ENCODE measurements at regions not wholly inside any gene's neighbourhood (a gene's known extent, or its start where the extent isn't known, plus 50 kb on each side); places are given as distances from the start of the nearest gene placed in this dataset.

GRCh38 chr2:71830497-71831192 is 317.0 kb downstream of the CYP26B1 start:
- Histone ChIP-seq H3K9me2 (replicated peaks; ENCODE audit: insufficient read depth, low read length) (no peaks in the 10 kb centered on the region), H3K79me2 (ENCODE audit: insufficient read depth, low read length) (no peaks in the 10 kb centered on the region), H3F3A (ENCODE audit: insufficient read depth) (no peaks in the 10 kb centered on the region), H3K4me3 (ENCODE audit: insufficient read depth, low read length, poor library complexity, severe bottlenecking) (no peak overlapping the region), H4K20me1 (ENCODE audit: low read depth, low read length) (no peaks in the 10 kb centered on the region), H3K36me3 (ENCODE audit: low read length) (no peaks in the 10 kb centered on the region), H3K9ac (ENCODE audit: low read length) (no peak overlapping the region), H2AFZ (ENCODE audit: low read depth, low read length, severe bottlenecking) (no peak overlapping the region), H3K27me3 (ENCODE audit: low read length) (no peaks in the 10 kb centered on the region), H3K4me2 (ENCODE audit: low read depth, low read length, poor library complexity, severe bottlenecking) (no peak overlapping the region), H3K27ac (ENCODE audit: low read depth, low read length) (no peak overlapping the region), H3K9me3 (ENCODE audit: insufficient read depth, low read length) (no peaks in the 10 kb centered on the region)
- TF ChIP-seq CTCF (IDR thresholded peaks at IDR 0.05; ENCODE audit: insufficient read depth, low read length, poor library complexity, severe bottlenecking) (no peak), EZH2phosphoT487 (conservative IDR thresholded peaks at IDR 0.05; ENCODE audit: low read length) (no peak)

DNA sequence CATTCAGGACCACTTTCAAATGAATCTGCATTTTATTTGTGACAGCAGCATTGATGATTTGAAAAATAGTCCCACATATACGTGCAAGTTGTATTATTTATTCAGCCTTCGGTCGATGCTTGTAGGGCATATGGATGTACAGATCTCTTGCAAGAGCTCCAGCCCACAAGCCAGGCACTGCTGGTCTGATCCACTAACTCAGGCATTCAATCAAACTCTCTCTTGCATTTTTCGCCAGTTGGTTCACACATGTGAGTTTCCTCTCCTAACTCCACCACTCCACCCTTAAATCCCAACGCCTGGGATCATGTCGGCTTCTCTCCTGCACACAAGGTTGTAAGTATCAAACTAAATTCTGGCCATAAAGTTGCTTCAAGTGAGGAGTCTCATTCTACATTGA is 318.7 kb downstream of the CYP26B1 start:
- Histone ChIP-seq H3K9me3 (ENCODE audit: insufficient read depth, low read length) (peaks cover 4% of the 10 kb centered on the region; the same call in 1 of the 2 replicates), H3K9me2 (replicated peaks; ENCODE audit: insufficient read depth, low read length) (no peaks in the 10 kb centered on the region), H3F3A (ENCODE audit: insufficient read depth) (no peaks in the 10 kb centered on the region), H2AFZ (ENCODE audit: low read depth, low read length, severe bottlenecking) (no peak overlapping the region), H3K36me3 (ENCODE audit: low read length) (no peaks in the 10 kb centered on the region), H4K20me1 (ENCODE audit: low read depth, low read length) (no peaks in the 10 kb centered on the region), H3K27ac (ENCODE audit: low read depth, low read length) (no peak overlapping the region), H3K27me3 (ENCODE audit: low read length) (no peaks in the 10 kb centered on the region), H3K4me2 (ENCODE audit: low read depth, low read length, poor library complexity, severe bottlenecking) (no peak overlapping the region), H3K9ac (ENCODE audit: low read length) (no peak overlapping the region), H3K79me2 (ENCODE audit: insufficient read depth, low read length) (no peaks in the 10 kb centered on the region), H3K4me3 (ENCODE audit: insufficient read depth, low read length, poor library complexity, severe bottlenecking) (no peak overlapping the region)
- TF ChIP-seq CTCF (IDR thresholded peaks at IDR 0.05; ENCODE audit: insufficient read depth, low read length, poor library complexity, severe bottlenecking) (no peak), EZH2phosphoT487 (conservative IDR thresholded peaks at IDR 0.05; ENCODE audit: low read length) (no peak)

DNA sequence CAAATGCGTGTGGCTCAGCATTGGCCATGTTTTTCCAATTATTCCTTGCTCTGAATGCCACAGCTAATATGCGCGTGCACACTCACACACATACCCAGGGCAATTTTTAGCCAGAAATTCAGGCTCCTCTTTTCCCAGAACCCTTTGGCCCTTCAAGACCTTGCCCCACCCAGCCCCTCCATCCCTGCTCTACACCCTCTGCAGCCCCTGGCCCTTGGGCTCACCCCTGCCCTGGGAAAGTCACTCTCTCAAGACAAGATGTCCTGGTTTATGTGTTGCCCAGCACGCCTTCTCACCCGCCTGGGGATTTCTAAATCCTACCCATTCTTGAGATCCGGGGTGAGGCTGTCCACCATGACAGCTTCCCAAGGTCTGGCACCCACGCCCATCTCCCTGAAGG is 319.7 kb downstream of the CYP26B1 start:
- Histone ChIP-seq H3K9ac (ENCODE audit: low read length) (no peak overlapping the region), H3K36me3 (ENCODE audit: low read length) (no peaks in the 10 kb centered on the region), H3K4me3 (ENCODE audit: insufficient read depth, low read length, poor library complexity, severe bottlenecking) (no peak overlapping the region), H3K9me2 (replicated peaks; ENCODE audit: insufficient read depth, low read length) (no peaks in the 10 kb centered on the region), H3K9me3 (ENCODE audit: insufficient read depth, low read length) (peaks cover 4% of the 10 kb centered on the region; the same call in 1 of the 2 replicates), H2AFZ (ENCODE audit: low read depth, low read length, severe bottlenecking) (no peak overlapping the region), H3K4me2 (ENCODE audit: low read depth, low read length, poor library complexity, severe bottlenecking) (no peak overlapping the region), H4K20me1 (ENCODE audit: low read depth, low read length) (no peaks in the 10 kb centered on the region), H3K27ac (ENCODE audit: low read depth, low read length) (no peak overlapping the region), H3K79me2 (ENCODE audit: insufficient read depth, low read length) (no peaks in the 10 kb centered on the region), H3K27me3 (ENCODE audit: low read length) (no peaks in the 10 kb centered on the region), H3F3A (ENCODE audit: insufficient read depth) (no peaks in the 10 kb centered on the region)
- TF ChIP-seq CTCF (IDR thresholded peaks at IDR 0.05; ENCODE audit: insufficient read depth, low read length, poor library complexity, severe bottlenecking) (no peak), EZH2phosphoT487 (conservative IDR thresholded peaks at IDR 0.05; ENCODE audit: low read length) (no peak)
